Fibroblast of lung (primary cell): ENCODE measurements at regions not wholly inside any gene's neighbourhood (a gene's known extent, or its start where the extent isn't known, plus 50 kb on each side); places are given as distances from the start of the nearest gene placed in this dataset.

Experiments used
- DNase-seq, 2 donors: peaks; one replicate each; pipeline versions ENCODE4 v3.0.0 to v3.0.0-alpha.2; 2010; ENCODE audit warnings: low read depth in 2 of 2
- H2AFZ ChIP-seq: 2 replicates; pipeline ENCODE4 v1.5.1; 2012; ENCODE audit warnings: low read length, control low read depth, inconsistent platforms
- H3K27ac ChIP-seq: 2 replicates; pipeline ENCODE4 v1.5.1; 2011; ENCODE audit warnings: low read length, control low read depth; ENCODE audit not compliant: insufficient read depth
- H3K27me3 ChIP-seq: 2 replicates; pipeline ENCODE4 v1.5.1; 2011; ENCODE audit warnings: mild to moderate bottlenecking, low read length; ENCODE audit not compliant: control insufficient read depth, insufficient read depth
- H3K36me3 ChIP-seq: 2 replicates; pipeline ENCODE4 v1.5.1; 2011; ENCODE audit warnings: low read length; ENCODE audit not compliant: control insufficient read depth, insufficient read depth
- H3K4me1 ChIP-seq: 2 replicates; pipeline ENCODE4 v1.5.1; 2011; ENCODE audit warnings: low read length; ENCODE audit not compliant: control insufficient read depth, insufficient read depth; ENCODE audit errors: extremely low read depth
- H3K4me2 ChIP-seq: 2 replicates; pipeline ENCODE4 v1.5.1; 2011; ENCODE audit warnings: low read length, control low read depth; ENCODE audit not compliant: insufficient read depth; ENCODE audit errors: extremely low read depth
- H3K4me3 ChIP-seq, 4 experiments: fragments of 200-600 bp in 1 of 4; sonication (generic) in 1 of 4; replicated peaks in 1 of 4; 2 replicates each; pipeline ENCODE4 v1.5.1; 2011 to 2016; ENCODE audit warnings: low read length in 4 of 4, low read depth in 3 of 4, mild to moderate bottlenecking in 3 of 4, control low read depth in 2 of 4, inconsistent platforms in 1 of 4, mixed read lengths in 1 of 4; ENCODE audit not compliant: insufficient read depth in 1 of 4; ENCODE audit errors: control extremely low read depth in 1 of 4
- H3K79me2 ChIP-seq: 2 replicates; pipeline ENCODE4 v1.5.1; 2012; ENCODE audit warnings: mild to moderate bottlenecking, low read length, inconsistent platforms; ENCODE audit not compliant: control insufficient read depth, insufficient read depth
- H3K9ac ChIP-seq: 2 replicates; pipeline ENCODE4 v1.5.1; 2011; ENCODE audit warnings: mild to moderate bottlenecking, low read length, control low read depth; ENCODE audit not compliant: insufficient read depth
- H3K9me3 ChIP-seq: 2 replicates; pipeline ENCODE4 v1.5.1; 2012; ENCODE audit warnings: low read depth, low read length; ENCODE audit not compliant: control insufficient read depth, insufficient read depth
- H4K20me1 ChIP-seq: 2 replicates; pipeline ENCODE4 v1.5.1; 2011; ENCODE audit warnings: low read length; ENCODE audit not compliant: control insufficient read depth, insufficient read depth; ENCODE audit errors: extremely low read depth
- CTCF ChIP-seq, 2 donors: IDR thresholded peaks in 1 of 2; conservative IDR thresholded peaks in 1 of 2; 1 replicate in 1 of 2; 2 replicates in 1 of 2; pipeline ENCODE4 v1.5.1; 2011 to 2012; ENCODE audit warnings: low read length in 2 of 2, control low read depth in 1 of 2, inconsistent platforms in 1 of 2, low read depth in 1 of 2, mild to moderate bottlenecking in 1 of 2
- EZH2 ChIP-seq: IDR thresholded peaks from 2 replicates; pipeline ENCODE4 v1.5.1; 2012; ENCODE audit warnings: low read length, control low read depth, mild to moderate bottlenecking; ENCODE audit errors: missing control alignments

DNA sequence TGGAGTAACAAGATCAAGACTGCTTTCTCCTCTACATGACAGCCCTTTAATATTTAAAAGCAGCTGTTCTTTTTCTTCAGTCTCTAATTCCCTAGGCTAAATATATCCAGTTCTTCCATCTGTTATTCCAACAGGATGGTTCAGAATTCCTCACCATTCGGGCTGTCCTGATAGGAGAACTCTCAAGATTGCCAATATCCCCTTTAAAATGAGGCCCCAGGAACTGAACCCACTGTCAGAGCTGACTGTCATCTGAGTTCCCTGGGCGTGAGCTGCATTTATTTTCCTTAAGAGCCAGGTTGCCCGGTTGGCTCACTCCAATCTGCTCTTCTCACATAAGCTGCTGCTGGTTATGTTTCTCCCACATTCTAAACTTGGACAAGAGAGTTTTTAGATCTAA, 177.6 kb downstream of the MIS18A start:
- Histone ChIP-seq H3K79me2 (no peaks in the 10 kb centered on the region), H3K4me3 (no peak overlapping the region), H3K9ac (no peak overlapping the region), H3K4me2 (no peak overlapping the region), H3K4me1 (no peaks in the 10 kb centered on the region), H3K27ac (no peak overlapping the region), H2AFZ (no peak overlapping the region), H3K36me3 (no peaks in the 10 kb centered on the region), H3K27me3 (no peaks in the 10 kb centered on the region), H3K9me3 (no peaks in the 10 kb centered on the region), H4K20me1 (no peaks in the 10 kb centered on the region)
- TF ChIP-seq CTCF (conservative IDR thresholded peaks at IDR 0.05 in 1 of 2, IDR thresholded peaks at IDR 0.05 in 1 of 2; ENCODE audit: low read depth in 1 of 2, low read length in 2 of 2) (no peak), EZH2 (no peak)
- DNase-seq = no peak

DNA sequence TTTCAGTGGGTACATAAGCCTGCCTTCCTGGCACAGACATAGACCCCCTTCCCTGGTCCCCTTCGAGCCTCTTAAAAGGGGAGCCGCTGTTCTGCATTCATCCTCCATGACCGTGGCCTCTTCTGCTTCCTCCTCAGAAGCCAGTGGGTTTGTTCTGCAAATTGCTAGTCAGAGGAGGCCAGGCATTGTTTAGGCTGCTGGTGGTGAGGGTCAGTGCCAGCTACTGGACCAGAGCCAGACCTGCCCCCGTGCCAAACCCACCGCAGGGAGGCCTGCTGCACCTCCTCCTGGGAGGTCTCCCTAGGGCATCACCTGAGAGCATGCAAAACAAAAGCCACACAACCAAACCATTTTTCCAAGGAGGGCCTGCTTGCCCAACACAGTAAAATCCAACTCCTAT, 178.4 kb downstream of the MIS18A start:
- TF ChIP-seq EZH2 (no peak), CTCF (conservative IDR thresholded peaks at IDR 0.05 in 1 of 2, IDR thresholded peaks at IDR 0.05 in 1 of 2; ENCODE audit: low read depth in 1 of 2, low read length in 2 of 2) (no peak)

DNA sequence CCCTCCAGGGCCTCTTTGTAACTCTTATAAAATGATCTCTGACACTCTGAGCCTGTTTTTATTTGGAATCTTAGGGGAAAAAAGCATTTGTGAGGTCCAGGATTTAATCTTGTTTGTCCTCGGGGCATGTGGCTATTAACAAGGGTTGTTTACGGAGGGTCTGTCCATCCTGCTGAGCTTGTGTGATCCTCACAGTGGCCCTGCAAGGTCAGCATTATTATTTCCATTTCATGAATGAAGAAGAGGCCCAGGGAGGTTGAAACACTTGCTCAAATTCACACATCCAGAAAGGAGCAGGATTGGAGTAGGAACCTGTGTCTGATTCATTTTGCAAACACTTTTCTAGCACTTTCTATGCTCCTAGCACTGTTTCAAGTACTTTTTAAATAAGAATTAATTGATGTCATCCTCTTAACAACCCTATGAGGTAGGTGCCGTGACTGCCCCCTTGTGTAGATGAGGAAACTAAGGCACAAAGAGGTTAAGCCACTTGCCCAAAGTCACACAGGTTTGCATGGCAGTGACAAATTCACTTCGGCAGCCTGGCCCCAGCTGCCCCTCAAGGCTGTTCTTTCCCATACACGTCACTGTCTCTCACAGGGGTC, 178.9 kb downstream of the MIS18A start:
- Histone ChIP-seq H3K36me3 (no peaks in the 10 kb centered on the region), H4K20me1 (no peaks in the 10 kb centered on the region), H3K27ac (no peak overlapping the region), H3K27me3 (no peaks in the 10 kb centered on the region), H2AFZ (no peak overlapping the region), H3K4me2 (no peak overlapping the region), H3K9ac (no peak overlapping the region), H3K9me3 (no peaks in the 10 kb centered on the region), H3K79me2 (no peaks in the 10 kb centered on the region), H3K4me3 (no peak overlapping the region), H3K4me1 (no peaks in the 10 kb centered on the region)
- no peak for TF ChIP-seq CTCF (conservative IDR thresholded peaks at IDR 0.05 in 1 of 2, IDR thresholded peaks at IDR 0.05 in 1 of 2; ENCODE audit: low read depth in 1 of 2, low read length in 2 of 2)
- TF ChIP-seq EZH2 = no peak
- DNase-seq = no peak

More for the DNA sequence above, 178.4 kb downstream of the MIS18A start:
- Histone ChIP-seq H3K79me2 (no peaks in the 10 kb centered on the region), H3K9ac (no peak overlapping the region), H2AFZ (no peak overlapping the region), H3K4me3 (no peak overlapping the region), H3K27ac (no peak overlapping the region), H3K4me1 (no peaks in the 10 kb centered on the region), H3K9me3 (no peaks in the 10 kb centered on the region), H4K20me1 (no peaks in the 10 kb centered on the region), H3K4me2 (no peak overlapping the region), H3K36me3 (no peaks in the 10 kb centered on the region), H3K27me3 (no peaks in the 10 kb centered on the region)
- no peak for DNase-seq
